NCI-H526 (cell line): ENCODE measurements at regions not wholly inside any gene's neighbourhood (a gene's known extent, or its start where the extent isn't known, plus 50 kb on each side); places are given as distances from the start of the nearest gene placed in this dataset.
"Not testable (repeated sequence)": the region's sequence is repeated elsewhere in the genome, so short reads cannot be mapped to it uniquely, and the experiment has no call there.

Experiments
- DNase-seq, 2 experiments: peaks; one replicate each; lab custom pipeline; 2025; lab: John Stamatoyannopoulos, UW

GRCh38 chr17:16870253-16871245 lies 101.4 kb downstream of the TNFRSF13B start:
- no peak for DNase-seq

- not testable (repeated sequence) for DNase-seq
Observed at GRCh38 chr17:16869531-16870252, 102.2 kb downstream of the TNFRSF13B start.

GRCh38 chr17:16868616-16869015 lies 103.3 kb downstream of the TNFRSF13B start:
- DNase-seq = not testable (repeated sequence)

- not testable (repeated sequence) for DNase-seq
Observed at GRCh38 chr17:16867545-16867944, 104.4 kb downstream of the TNFRSF13B start.

GRCh38 chr17:16866841-16867240 lies 105.1 kb downstream of the TNFRSF13B start:
- not testable (repeated sequence) for DNase-seq

GRCh38 chr17:16866436-16866835 lies 105.5 kb downstream of the TNFRSF13B start:
- DNase-seq = no peak

- not testable (repeated sequence) for DNase-seq
Observed at GRCh38 chr17:16865704-16866103, 106.2 kb downstream of the TNFRSF13B start.

GRCh38 chr17:16865077-16865613 lies 106.8 kb downstream of the TNFRSF13B start:
- not testable (repeated sequence) for DNase-seq

- DNase-seq = not testable (repeated sequence)
Observed at GRCh38 chr17:16864462-16865076, 107.3 kb downstream of the TNFRSF13B start.

- DNase-seq = not testable (repeated sequence)
Observed at GRCh38 chr17:16861152-16861551, 110.8 kb downstream of the TNFRSF13B start.

- not testable (repeated sequence) for DNase-seq
Observed at GRCh38 chr17:16860467-16860866, 111.5 kb downstream of the TNFRSF13B start.

- not testable (repeated sequence) for DNase-seq
Observed at GRCh38 chr17:16859515-16859914, 112.4 kb downstream of the TNFRSF13B start.

GRCh38 chr17:16857746-16858145 lies 114.2 kb downstream of the TNFRSF13B start:
- not testable (repeated sequence) for DNase-seq

- DNase-seq = not testable (repeated sequence)
Observed at GRCh38 chr17:16856846-16857245, 115.1 kb downstream of the TNFRSF13B start.

- not testable (repeated sequence) for DNase-seq
Observed at GRCh38 chr17:16856171-16856570, 115.7 kb downstream of the TNFRSF13B start.

GRCh38 chr17:16854636-16855035 lies 117.3 kb downstream of the TNFRSF13B start:
- not testable (repeated sequence) for DNase-seq

- no peak for DNase-seq
Observed at GRCh38 chr17:16853661-16854320, 118.1 kb downstream of the TNFRSF13B start.

- not testable (repeated sequence) for DNase-seq
Observed at GRCh38 chr17:16849861-16850260, 122.1 kb downstream of the TNFRSF13B start.

- DNase-seq = not testable (repeated sequence)
Observed at GRCh38 chr17:16848997-16849396, 122.9 kb downstream of the TNFRSF13B start.

GRCh38 chr17:16845098-16845497 lies 126.8 kb downstream of the TNFRSF13B start:
- not testable (repeated sequence) for DNase-seq

GRCh38 chr17:16844669-16845068 lies 127.2 kb downstream of the TNFRSF13B start:
- DNase-seq = not testable (repeated sequence)
